Lung (tissue), 11 donors: ENCODE measurements at regions not wholly inside any gene's neighbourhood (a gene's known extent, or its start where the extent isn't known, plus 50 kb on each side); places are given as distances from the start of the nearest gene placed in this dataset.
A peak's percentile ranks its signal among the peaks of the same experiment; 100 is the strongest.

Experiments used
- ATAC-seq: fragments of 200-7000 bp; cut with Tn5 transposase; one replicate; pipeline ENCODE4 v1.9.1; 2020; ENCODE audit warnings: moderate number of reproducible peaks; ENCODE audit not compliant: insufficient read depth, low FRiP score
- DNase-seq, 3 donors: peaks; one replicate each; pipeline ENCODE4 v3.0.0-alpha.2; 2013 to 2017
- H3K27ac ChIP-seq, 2 donors: one replicate each; pipeline ENCODE4 v1.5.1; 2013; ENCODE audit warnings: mild to moderate bottlenecking in 2 of 2, moderate library complexity in 2 of 2, control low read depth in 1 of 2, inconsistent platforms in 1 of 2, low read depth in 1 of 2, low read length in 1 of 2
- H3K27me3 ChIP-seq, 3 donors: one replicate each; pipeline ENCODE4 v1.5.1; 2013; ENCODE audit warnings: low read length in 2 of 3; ENCODE audit not compliant: control insufficient read depth in 3 of 3, insufficient read depth in 3 of 3
- H3K36me3 ChIP-seq, 4 donors: one replicate each; pipeline ENCODE4 v1.5.1; 2013; ENCODE audit warnings: low read length in 4 of 4, mild to moderate bottlenecking in 1 of 4, moderate library complexity in 1 of 4; ENCODE audit not compliant: control insufficient read depth in 4 of 4, insufficient read depth in 4 of 4
- H3K4me1 ChIP-seq, 5 donors: one replicate each; pipeline ENCODE4 v1.5.1; 2013; ENCODE audit warnings: low read length in 5 of 5, mild to moderate bottlenecking in 2 of 5, moderate library complexity in 1 of 5; ENCODE audit not compliant: control insufficient read depth in 5 of 5, insufficient read depth in 5 of 5
- H3K4me3 ChIP-seq: one replicate; pipeline ENCODE4 v1.5.1; 2013; ENCODE audit warnings: mild to moderate bottlenecking, control low read depth, moderate library complexity
- H3K9ac ChIP-seq, 2 donors: one replicate each; pipeline ENCODE4 v1.5.1; 2013; ENCODE audit warnings: low read length in 2 of 2, control low read depth in 1 of 2; ENCODE audit not compliant: insufficient read depth in 1 of 2
- H3K9me3 ChIP-seq, 4 donors: one replicate each; pipeline ENCODE4 v1.5.1; 2013; ENCODE audit warnings: low read length in 3 of 4, mild to moderate bottlenecking in 1 of 4, moderate library complexity in 1 of 4; ENCODE audit not compliant: control insufficient read depth in 4 of 4, insufficient read depth in 3 of 4
- WGBS, 2 donors: extraction: QIAGEN DNeasy Blood & Tissue Kit; methylation state at CpG; one replicate each; pipeline ENCODE4 v1.1.7; 2013; 5-methylcytosine and 5-hydroxymethylcytosine counted together
- TF ChIP-seq, protein P1 (sequence below): IDR thresholded peaks from 2 replicates; pipeline ENCODE4 v1.5.1; 2012; ENCODE audit warnings: mild to moderate bottlenecking; ENCODE audit errors: control extremely low read depth, extremely low read depth
- donor health status: control.
- donor health status: control.
- donor health status: Bipolar disorder and iron deficiency.
- donor health status: healthy.
- donor health status: DM: yes; HTN: yes; CAD: no.

DNA sequence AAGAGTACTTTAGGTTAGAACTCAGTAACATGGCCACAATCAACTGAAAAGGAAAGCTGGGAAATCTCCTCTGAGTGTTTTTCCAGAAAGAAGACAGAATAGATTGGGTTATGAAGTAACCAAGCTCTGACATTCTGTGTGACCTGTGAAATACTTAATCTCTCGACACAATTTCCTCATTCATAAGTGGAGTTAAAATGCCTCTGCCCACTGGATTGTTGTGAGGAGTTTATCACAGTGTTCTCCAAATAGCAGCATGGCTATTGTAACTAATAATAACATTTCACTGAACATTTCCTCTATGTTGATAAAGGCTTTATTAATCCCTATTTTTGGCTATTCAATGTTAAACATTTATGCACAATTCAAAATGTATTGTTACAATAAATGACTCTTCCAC lies 311.0 kb downstream of the GABRB2 start:
- TF ChIP-seq, protein P1, sequence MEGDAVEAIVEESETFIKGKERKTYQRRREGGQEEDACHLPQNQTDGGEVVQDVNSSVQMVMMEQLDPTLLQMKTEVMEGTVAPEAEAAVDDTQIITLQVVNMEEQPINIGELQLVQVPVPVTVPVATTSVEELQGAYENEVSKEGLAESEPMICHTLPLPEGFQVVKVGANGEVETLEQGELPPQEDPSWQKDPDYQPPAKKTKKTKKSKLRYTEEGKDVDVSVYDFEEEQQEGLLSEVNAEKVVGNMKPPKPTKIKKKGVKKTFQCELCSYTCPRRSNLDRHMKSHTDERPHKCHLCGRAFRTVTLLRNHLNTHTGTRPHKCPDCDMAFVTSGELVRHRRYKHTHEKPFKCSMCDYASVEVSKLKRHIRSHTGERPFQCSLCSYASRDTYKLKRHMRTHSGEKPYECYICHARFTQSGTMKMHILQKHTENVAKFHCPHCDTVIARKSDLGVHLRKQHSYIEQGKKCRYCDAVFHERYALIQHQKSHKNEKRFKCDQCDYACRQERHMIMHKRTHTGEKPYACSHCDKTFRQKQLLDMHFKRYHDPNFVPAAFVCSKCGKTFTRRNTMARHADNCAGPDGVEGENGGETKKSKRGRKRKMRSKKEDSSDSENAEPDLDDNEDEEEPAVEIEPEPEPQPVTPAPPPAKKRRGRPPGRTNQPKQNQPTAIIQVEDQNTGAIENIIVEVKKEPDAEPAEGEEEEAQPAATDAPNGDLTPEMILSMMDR = no peak
- Histone ChIP-seq H3K27me3 (no peaks in the 10 kb centered on the region), H3K4me1 (no peaks in the 10 kb centered on the region), H3K4me3 (no peak overlapping the region), H3K9ac (no peak overlapping the region), H3K36me3 (no peaks in the 10 kb centered on the region), H3K27ac (no peak overlapping the region), H3K9me3 (no peaks in the 10 kb centered on the region)
- WGBS, 2 donors = 45 to 61% methylated on average over 1 of the region's 1 CpG
- ATAC-seq = no peak
- no peak for DNase-seq

DNA sequence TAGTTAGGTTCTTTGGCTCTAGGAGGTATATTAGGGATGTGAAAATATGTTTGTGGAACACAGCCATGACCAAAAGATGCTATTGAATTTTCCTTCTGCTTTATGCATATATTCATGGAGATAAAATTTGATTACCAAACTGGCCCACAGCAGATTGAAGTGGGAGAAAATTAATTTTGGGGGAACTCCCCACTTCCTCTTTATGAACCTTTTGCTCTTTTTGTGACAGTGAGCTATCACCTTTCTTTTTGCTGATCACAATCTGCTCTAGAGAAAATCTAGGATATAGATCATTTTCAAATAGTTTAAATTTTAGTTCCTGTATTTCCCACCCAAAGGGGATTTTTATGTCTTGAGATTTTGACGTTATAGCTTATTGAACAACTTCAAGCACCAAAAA lies 313.0 kb downstream of the GABRB2 start:
- H3K4me3 ChIP-seq = no peak overlapping the region
- TF ChIP-seq, protein P1 = no peak
- no peaks in the 10 kb centered on the region for H3K36me3 ChIP-seq
- H3K9ac ChIP-seq = no peak overlapping the region
- ATAC-seq = no peak
- no peaks in the 10 kb centered on the region for H3K9me3 ChIP-seq
- no peaks in the 10 kb centered on the region for H3K4me1 ChIP-seq
- no peaks in the 10 kb centered on the region for H3K27me3 ChIP-seq
- no peak overlapping the region for H3K27ac ChIP-seq
- WGBS, 2 donors = 86 to 87% methylated on average over 1 of the region's 1 CpG
- DNase-seq = no peak

DNA sequence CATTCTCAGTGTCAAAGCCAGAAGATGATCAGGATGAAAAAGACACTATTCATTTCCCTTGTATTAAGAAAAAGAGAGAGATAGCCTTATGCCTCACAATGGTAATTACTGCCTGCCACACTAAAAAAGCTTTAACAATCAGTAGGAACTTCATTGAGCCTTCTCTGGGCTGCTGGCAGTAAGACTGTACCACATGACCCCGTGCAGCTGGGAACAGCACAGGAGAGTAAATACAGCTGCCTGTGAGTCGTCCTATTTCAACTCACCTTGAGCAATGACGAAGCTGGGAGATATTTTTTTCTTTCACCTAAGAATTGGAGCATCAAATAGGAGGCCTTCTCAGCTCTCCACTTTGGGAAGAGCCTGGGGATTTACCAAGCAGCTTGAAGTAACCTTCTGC lies 316.3 kb downstream of the GABRB2 start:
- no peaks in the 10 kb centered on the region for H3K27me3 ChIP-seq
- TF ChIP-seq, protein P1 = no peak
- peak; percentile 17 to 56 (median 19) for DNase-seq
- no peaks in the 10 kb centered on the region for H3K9me3 ChIP-seq
- WGBS, 2 donors = 38 to 67% methylated on average over 3 of the region's 3 CpGs
- H3K27ac ChIP-seq = no peak overlapping the region
- no peaks in the 10 kb centered on the region for H3K36me3 ChIP-seq
- no peak overlapping the region for H3K9ac ChIP-seq
- ATAC-seq = no peak
- no peaks in the 10 kb centered on the region for H3K4me1 ChIP-seq
- H3K4me3 ChIP-seq = no peak overlapping the region

DNA sequence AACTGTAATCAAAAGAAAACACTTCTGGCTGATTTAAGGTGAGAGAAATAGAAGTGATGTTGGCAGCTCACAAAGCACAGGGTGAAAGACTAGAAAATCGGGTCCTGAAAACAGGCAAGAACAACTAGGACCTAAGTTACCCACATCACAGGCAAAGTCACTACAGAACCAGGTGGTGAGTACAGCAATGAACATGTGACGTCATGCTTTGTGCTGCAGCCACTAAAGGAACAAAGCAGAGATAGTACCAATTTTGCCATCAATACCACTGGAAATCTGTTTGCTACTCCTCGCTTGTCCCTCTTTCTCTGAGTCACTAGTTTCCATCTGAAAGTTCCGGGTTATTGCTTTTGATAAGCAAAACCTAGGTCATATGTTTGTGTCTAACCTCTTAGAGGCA lies 326.7 kb downstream of the GABRB2 start:
- Histone ChIP-seq H3K9me3 (no peaks in the 10 kb centered on the region), H3K27ac (no peak overlapping the region), H3K4me3 (no peak overlapping the region), H3K9ac (no peak overlapping the region), H3K4me1 (no peaks in the 10 kb centered on the region), H3K36me3 (no peaks in the 10 kb centered on the region), H3K27me3 (no peaks in the 10 kb centered on the region)
- WGBS, 2 donors = 89 to 90% methylated on average over 4 of the region's 4 CpGs
- ATAC-seq (no peak), DNase-seq (no peak)
- TF ChIP-seq, protein P1 = no peak
